H9 (cell line): ENCODE measurements at regions not wholly inside any gene's neighbourhood (a gene's known extent, or its start where the extent isn't known, plus 50 kb on each side); places are given as distances from the start of the nearest gene placed in this dataset.

Source experiments
- DNase-seq: peaks from one replicate; pipeline ENCODE4 v3.0.0-alpha.2; 2017
- H2AFZ ChIP-seq: one replicate; pipeline ENCODE4 v1.6.1; 2013; ENCODE audit warnings: mild to moderate bottlenecking, low read length, control low read depth, moderate library complexity
- H2AK5ac ChIP-seq: 2 replicates; pipeline ENCODE4 v1.6.1; 2013; ENCODE audit warnings: low read length, control low read depth, mixed read lengths; ENCODE audit not compliant: insufficient read length
- H2BK120ac ChIP-seq: one replicate; pipeline ENCODE4 v1.6.1; 2013; ENCODE audit warnings: low read depth, mild to moderate bottlenecking, low read length, control low read depth, inconsistent platforms; ENCODE audit not compliant: poor library complexity, severe bottlenecking
- H2BK12ac ChIP-seq: 2 replicates; pipeline ENCODE4 v1.6.1; 2013; ENCODE audit warnings: low read length, control low read depth, mixed read lengths, low read depth; ENCODE audit not compliant: insufficient read length
- H2BK15ac ChIP-seq: 2 replicates; pipeline ENCODE4 v1.6.1; 2013; ENCODE audit warnings: low read depth, low read length, control low read depth
- H2BK20ac ChIP-seq: one replicate; pipeline ENCODE4 v1.6.1; 2013; ENCODE audit warnings: low read depth, mild to moderate bottlenecking, low read length, control low read depth, inconsistent platforms; ENCODE audit not compliant: poor library complexity, severe bottlenecking
- H2BK5ac ChIP-seq: 2 replicates; pipeline ENCODE4 v1.6.1; 2013; ENCODE audit warnings: low read length, control low read depth, mixed read lengths; ENCODE audit not compliant: insufficient read length
- H3K14ac ChIP-seq: 2 replicates; pipeline ENCODE4 v1.6.1; 2013; ENCODE audit warnings: low read length, control low read depth; ENCODE audit not compliant: insufficient read depth
- H3K18ac ChIP-seq: 2 replicates; pipeline ENCODE4 v1.6.1; 2013; ENCODE audit warnings: low read depth, mild to moderate bottlenecking, mixed read lengths, low read length, control low read depth; ENCODE audit not compliant: insufficient read length
- H3K23ac ChIP-seq: 2 replicates; pipeline ENCODE4 v1.6.1; 2013; ENCODE audit warnings: low read length, control low read depth, mixed read lengths, low read depth; ENCODE audit not compliant: insufficient read length
- H3K23me2 ChIP-seq: 2 replicates; pipeline ENCODE4 v1.6.1; 2013; ENCODE audit warnings: low read depth, mild to moderate bottlenecking, mixed read lengths, low read length, control low read depth; ENCODE audit not compliant: insufficient read length, poor library complexity, severe bottlenecking
- H3K27ac ChIP-seq: 2 replicates; pipeline ENCODE4 v1.5.1; 2013; ENCODE audit warnings: low read length, control low read depth, mixed read lengths, low read depth; ENCODE audit not compliant: insufficient read length
- H3K27me3 ChIP-seq: 2 replicates; pipeline ENCODE4 v1.6.1; 2013; ENCODE audit warnings: low read length, control low read depth, inconsistent platforms; ENCODE audit not compliant: insufficient read depth
- H3K4ac ChIP-seq: 2 replicates; pipeline ENCODE4 v1.6.1; 2013; ENCODE audit warnings: low read depth, mild to moderate bottlenecking, control low read depth, inconsistent platforms, low read length, moderate library complexity
- H3K4me1 ChIP-seq: 2 replicates; pipeline ENCODE4 v1.6.1; 2013; ENCODE audit warnings: low read length, control low read depth, inconsistent platforms; ENCODE audit not compliant: insufficient read depth
- H3K4me2 ChIP-seq: 2 replicates; pipeline ENCODE4 v1.6.1; 2013; ENCODE audit warnings: low read length, control low read depth, mixed read lengths; ENCODE audit not compliant: insufficient read length, insufficient read depth
- H3K56ac ChIP-seq: 2 replicates; pipeline ENCODE4 v1.6.1; 2013; ENCODE audit warnings: low read depth, mild to moderate bottlenecking, mixed read lengths, low read length, control low read depth; ENCODE audit not compliant: insufficient read length
- H3K79me1 ChIP-seq: 2 replicates; pipeline ENCODE4 v1.6.1; 2013; ENCODE audit warnings: low read depth, mild to moderate bottlenecking, moderate library complexity, low read length, control low read depth, inconsistent platforms; ENCODE audit not compliant: insufficient read depth, poor library complexity, severe bottlenecking
- H3K79me2 ChIP-seq: 2 replicates; pipeline ENCODE4 v1.6.1; 2013; ENCODE audit warnings: low read length, control low read depth, inconsistent platforms; ENCODE audit not compliant: insufficient read depth
- H3K9ac ChIP-seq: 2 replicates; pipeline ENCODE4 v1.6.1; 2013; ENCODE audit warnings: low read length, control low read depth, mixed read lengths; ENCODE audit not compliant: insufficient read length; ENCODE audit errors: extremely low read depth
- H3K9me3 ChIP-seq: one replicate; pipeline ENCODE4 v1.6.1; 2013; ENCODE audit warnings: low read depth, low read length, inconsistent platforms; ENCODE audit not compliant: control insufficient read depth
- H3T11ph ChIP-seq: one replicate; pipeline ENCODE4 v1.6.1; 2013; ENCODE audit warnings: mild to moderate bottlenecking, low read length, control low read depth, inconsistent platforms
- H4K20me1 ChIP-seq: one replicate; pipeline ENCODE4 v1.6.1; 2013; ENCODE audit not compliant: control insufficient read depth, insufficient read length, insufficient read depth
- H4K5ac ChIP-seq: 2 replicates; pipeline ENCODE4 v1.6.1; 2013; ENCODE audit warnings: low read depth, mild to moderate bottlenecking, mixed read lengths, low read length, control low read depth; ENCODE audit not compliant: insufficient read length
- H4K8ac ChIP-seq: replicated peaks from 2 replicates; pipeline ENCODE4 v1.6.1; 2013; ENCODE audit warnings: low read length, control low read depth, mixed read lengths, low read depth; ENCODE audit not compliant: insufficient read length
- H4K91ac ChIP-seq: 2 replicates; pipeline ENCODE4 v1.6.1; 2013; ENCODE audit warnings: low read depth, mild to moderate bottlenecking, moderate library complexity, mixed read lengths, low read length, control low read depth; ENCODE audit not compliant: insufficient read length
- H3K27ac Mint-ChIP-seq, 3 experiments: 2 replicates in 2 of 3; 3 replicates in 1 of 3; pipeline ENCODE4 v1.8.0; 2020 to 2021; ENCODE audit warnings: mixed read lengths in 3 of 3, mild to moderate bottlenecking in 1 of 3, moderate library complexity in 1 of 3
- H3K27me3 Mint-ChIP-seq: 2 replicates; pipeline ENCODE4 v1.8.0; 2021; ENCODE audit warnings: low read depth, mild to moderate bottlenecking, moderate library complexity, mixed read lengths
- H3K36me3 Mint-ChIP-seq, 3 experiments: 2 replicates in 2 of 3; 3 replicates in 1 of 3; pipeline ENCODE4 v1.8.0; 2020 to 2021; ENCODE audit warnings: low read depth in 3 of 3, mixed read lengths in 3 of 3; ENCODE audit not compliant: insufficient read depth in 1 of 3
- H3K4me1 Mint-ChIP-seq, 2 experiments: 2 replicates each; pipeline ENCODE4 v1.8.0; 2020; ENCODE audit warnings: mixed read lengths in 2 of 2
- H3K4me3 Mint-ChIP-seq, 2 experiments: 2 replicates in 1 of 2; 3 replicates in 1 of 2; pipeline ENCODE4 v1.8.0; 2020 to 2021; ENCODE audit warnings: mild to moderate bottlenecking in 2 of 2, mixed read lengths in 2 of 2, moderate library complexity in 1 of 2
- H3K9me3 Mint-ChIP-seq, 2 experiments: 2 replicates in 1 of 2; 3 replicates in 1 of 2; pipeline ENCODE4 v1.8.0; 2020; ENCODE audit warnings: mild to moderate bottlenecking in 2 of 2, mixed read lengths in 2 of 2, moderate library complexity in 1 of 2
- TF ChIP-seq, protein P1 (sequence below): fragments of 200-600 bp; sonication (generic); conservative IDR thresholded peaks from 3 replicates; pipeline ENCODE4 v1.8.0; 2021; ENCODE audit warnings: antibody characterized with exemption, mild to moderate bottlenecking

DNA sequence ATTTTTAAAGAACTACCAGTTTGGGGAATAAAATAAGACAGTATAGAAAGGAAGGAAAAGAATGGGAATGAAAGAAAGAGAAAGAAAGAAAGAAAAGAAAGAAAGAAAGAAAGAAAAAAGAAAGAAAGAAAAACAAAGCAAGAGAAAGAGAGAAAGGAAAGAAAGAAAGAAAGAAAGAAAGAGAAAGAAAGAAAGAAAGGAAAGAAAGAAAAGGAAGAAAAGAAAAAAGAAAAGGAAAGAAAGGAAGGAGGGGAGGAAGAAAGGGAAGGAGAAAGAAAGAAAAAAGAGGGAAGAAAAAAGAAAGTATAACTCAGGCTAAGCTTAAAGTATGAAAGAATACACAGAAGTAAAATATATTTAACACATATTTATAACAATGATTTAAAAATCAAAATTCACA is 51.0 kb upstream of the FGF10 start:
- DNase-seq: no peak
- no peak overlapping the region for H3K4me3 Mint-ChIP-seq
- no peak overlapping the region for H4K91ac ChIP-seq
- no peak overlapping the region for H3K9ac ChIP-seq
- H3T11ph ChIP-seq: no peak overlapping the region
- no peaks in the 10 kb centered on the region for H3K9me3 ChIP-seq
- H3K9me3 Mint-ChIP-seq: no peaks in the 10 kb centered on the region
- H3K23ac ChIP-seq: no peak overlapping the region
- no peaks in the 10 kb centered on the region for H3K27me3 ChIP-seq
- H3K14ac ChIP-seq: no peak overlapping the region
- no peaks in the 10 kb centered on the region for H3K79me1 ChIP-seq
- H3K4ac ChIP-seq: no peak overlapping the region
- no peak overlapping the region for H2BK5ac ChIP-seq
- no peaks in the 10 kb centered on the region for H4K20me1 ChIP-seq
- no peak overlapping the region for H3K18ac ChIP-seq
- H3K4me1 Mint-ChIP-seq: peaks cover 14 to 18% of the 10 kb centered on the region in 2 experiments
- no peaks in the 10 kb centered on the region for H3K4me1 ChIP-seq
- no peak overlapping the region for H4K5ac ChIP-seq
- H3K23me2 ChIP-seq: no peaks in the 10 kb centered on the region
- H2AK5ac ChIP-seq: no peak overlapping the region
- peak overlapping the region in 1 of 3 experiments; percentile 29; a peak in 1 of 7 replicates for H3K27ac Mint-ChIP-seq
- H2BK20ac ChIP-seq: no peak overlapping the region
- no peak overlapping the region for H2AFZ ChIP-seq
- H3K4me2 ChIP-seq: no peak overlapping the region
- H2BK120ac ChIP-seq: no peak overlapping the region
- H2BK15ac ChIP-seq: no peak overlapping the region
- no peaks in the 10 kb centered on the region for H3K36me3 Mint-ChIP-seq
- H3K27me3 Mint-ChIP-seq: no peaks in the 10 kb centered on the region
- H3K79me2 ChIP-seq: no peaks in the 10 kb centered on the region
- no peak overlapping the region for H3K56ac ChIP-seq
- no peak overlapping the region for H2BK12ac ChIP-seq
- H4K8ac ChIP-seq: no peak overlapping the region
- H3K27ac ChIP-seq: no peak overlapping the region
- TF ChIP-seq, protein P1, sequence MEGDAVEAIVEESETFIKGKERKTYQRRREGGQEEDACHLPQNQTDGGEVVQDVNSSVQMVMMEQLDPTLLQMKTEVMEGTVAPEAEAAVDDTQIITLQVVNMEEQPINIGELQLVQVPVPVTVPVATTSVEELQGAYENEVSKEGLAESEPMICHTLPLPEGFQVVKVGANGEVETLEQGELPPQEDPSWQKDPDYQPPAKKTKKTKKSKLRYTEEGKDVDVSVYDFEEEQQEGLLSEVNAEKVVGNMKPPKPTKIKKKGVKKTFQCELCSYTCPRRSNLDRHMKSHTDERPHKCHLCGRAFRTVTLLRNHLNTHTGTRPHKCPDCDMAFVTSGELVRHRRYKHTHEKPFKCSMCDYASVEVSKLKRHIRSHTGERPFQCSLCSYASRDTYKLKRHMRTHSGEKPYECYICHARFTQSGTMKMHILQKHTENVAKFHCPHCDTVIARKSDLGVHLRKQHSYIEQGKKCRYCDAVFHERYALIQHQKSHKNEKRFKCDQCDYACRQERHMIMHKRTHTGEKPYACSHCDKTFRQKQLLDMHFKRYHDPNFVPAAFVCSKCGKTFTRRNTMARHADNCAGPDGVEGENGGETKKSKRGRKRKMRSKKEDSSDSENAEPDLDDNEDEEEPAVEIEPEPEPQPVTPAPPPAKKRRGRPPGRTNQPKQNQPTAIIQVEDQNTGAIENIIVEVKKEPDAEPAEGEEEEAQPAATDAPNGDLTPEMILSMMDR: no peak
